IMR-90 (cell line): ENCODE measurements at regions not wholly inside any gene's neighbourhood (a gene's known extent, or its start where the extent isn't known, plus 50 kb on each side); places are given as distances from the start of the nearest gene placed in this dataset.

Source experiments
- ATAC-seq: fragments of 200-7000 bp; cut with Tn5 transposase; 2 replicates; pipeline ENCODE4 v1.9.1; 2020; ENCODE audit warnings: low read depth, mild to moderate bottlenecking, moderate library complexity
- BruUV-seq: library from RNA; stranded (reverse); fragments of 400-500 nt; replicated peaks from 2 replicates; lab custom pipeline; 2021; lab: Mats Ljungman, UMichigan
- CTCF ChIA-PET: fragments of 300-600 bp; formaldehyde crosslinking; extraction: SDS; loops from one replicate; lab custom pipeline; 2021; ENCODE audit warnings: antibody characterized with exemption; lab: Yijun Ruan, JAX
- POLR2A ChIA-PET: fragments of 300-600 bp; sonication (Branson Sonifier 250); formaldehyde crosslinking; loops from one replicate; lab custom pipeline; 2022; ENCODE audit warnings: antibody characterized with exemption; ENCODE audit not compliant: unreplicated experiment; lab: Charles Lee
- DNase-seq: peaks from one replicate; pipeline ENCODE4 v3.0.0; 2013
- H2AFZ ChIP-seq: replicated peaks from 2 replicates; pipeline ENCODE3; 2013; ENCODE audit warnings: low read length, mild to moderate bottlenecking; ENCODE audit not compliant: poor library complexity
- H2AK5ac ChIP-seq: 2 replicates; pipeline ENCODE4 v1.6.1; 2013; ENCODE audit warnings: low read depth, low read length, inconsistent platforms
- H2AK9ac ChIP-seq: replicated peaks from 2 replicates; pipeline ENCODE3; 2013; ENCODE audit warnings: mild to moderate bottlenecking, low read depth, low read length, moderate library complexity; ENCODE audit not compliant: poor library complexity
- H2BK120ac ChIP-seq: 2 replicates; pipeline ENCODE4 v1.6.1; 2013; ENCODE audit warnings: low read depth, low read length, inconsistent platforms
- H2BK15ac ChIP-seq: 3 replicates; pipeline ENCODE4 v1.6.1; 2013; ENCODE audit warnings: low read depth, low read length, inconsistent platforms
- H2BK20ac ChIP-seq: 2 replicates; pipeline ENCODE4 v1.6.1; 2013; ENCODE audit warnings: low read depth, mild to moderate bottlenecking, inconsistent platforms, low read length, moderate library complexity
- H2BK5ac ChIP-seq: 2 replicates; pipeline ENCODE4 v1.6.1; 2013; ENCODE audit warnings: mild to moderate bottlenecking, low read depth, low read length, inconsistent platforms; ENCODE audit not compliant: poor library complexity, severe bottlenecking
- H3K14ac ChIP-seq: replicated peaks from 2 replicates; pipeline ENCODE4 v1.6.1; 2013; ENCODE audit warnings: low read depth, low read length, inconsistent platforms
- H3K18ac ChIP-seq: 2 replicates; pipeline ENCODE4 v1.6.1; 2013; ENCODE audit warnings: low read depth, low read length, control low read depth
- H3K23ac ChIP-seq: 2 replicates; pipeline ENCODE4 v1.6.1; 2013; ENCODE audit warnings: low read depth, low read length, inconsistent platforms
- H3K27ac ChIP-seq: 2 replicates; pipeline ENCODE4 v1.5.1; 2013; ENCODE audit warnings: mild to moderate bottlenecking, control low read depth, low read length; ENCODE audit not compliant: insufficient read depth
- H3K27me3 ChIP-seq: 2 replicates; pipeline ENCODE4 v1.6.1; 2013; ENCODE audit warnings: low read length; ENCODE audit not compliant: control insufficient read depth, insufficient read depth
- H3K36me3 ChIP-seq: 2 replicates; pipeline ENCODE4 v1.6.1; 2013; ENCODE audit warnings: low read length, mixed read lengths; ENCODE audit not compliant: control insufficient read depth, insufficient read depth
- H3K4ac ChIP-seq: 2 replicates; pipeline ENCODE4 v1.6.1; 2013; ENCODE audit warnings: low read depth, low read length, inconsistent platforms
- H3K4me1 ChIP-seq: 2 replicates; pipeline ENCODE4 v1.6.1; 2013; ENCODE audit warnings: low read length, mixed read lengths; ENCODE audit not compliant: control insufficient read depth, insufficient read depth
- H3K4me2 ChIP-seq: 2 replicates; pipeline ENCODE4 v1.6.1; 2013; ENCODE audit warnings: low read depth, mild to moderate bottlenecking, control low read depth, low read length, moderate library complexity
- H3K4me3 ChIP-seq: 2 replicates; pipeline ENCODE4 v1.5.1; 2013; ENCODE audit warnings: low read depth, mild to moderate bottlenecking, control low read depth, low read length, moderate library complexity; ENCODE audit not compliant: insufficient read depth
- H3K56ac ChIP-seq: 2 replicates; pipeline ENCODE4 v1.6.1; 2013; ENCODE audit warnings: low read length, inconsistent platforms; ENCODE audit not compliant: insufficient read depth; ENCODE audit errors: extremely low read depth
- H3K79me1 ChIP-seq, 2 experiments: 2 replicates each; pipeline ENCODE4 v1.6.1; 2013; ENCODE audit warnings: low read length in 2 of 2, inconsistent platforms in 1 of 2, low read depth in 1 of 2
- H3K9ac ChIP-seq: 2 replicates; pipeline ENCODE4 v1.6.1; 2013; ENCODE audit warnings: low read depth, low read length, control low read depth
- H3K9me1 ChIP-seq: 2 replicates; pipeline ENCODE4 v1.6.1; 2013; ENCODE audit warnings: low read length, inconsistent platforms; ENCODE audit not compliant: insufficient read depth
- H3K9me3 ChIP-seq: 2 replicates; pipeline ENCODE4 v1.6.1; 2013; ENCODE audit warnings: low read length; ENCODE audit not compliant: control insufficient read depth, insufficient read depth
- H4K20me1 ChIP-seq: 2 replicates; pipeline ENCODE4 v1.6.1; 2013; ENCODE audit warnings: low read length, inconsistent platforms; ENCODE audit not compliant: insufficient read depth
- H4K5ac ChIP-seq: 2 replicates; pipeline ENCODE4 v1.6.1; 2013; ENCODE audit warnings: mild to moderate bottlenecking, low read depth, low read length, control low read depth
- H4K8ac ChIP-seq, 2 experiments: 2 replicates each; pipeline ENCODE4 v1.6.1; 2013; ENCODE audit warnings: low read depth in 2 of 2, low read length in 2 of 2, control low read depth in 1 of 2, inconsistent platforms in 1 of 2
- H4K91ac ChIP-seq: 2 replicates; pipeline ENCODE4 v1.6.1; 2013; ENCODE audit warnings: low read depth, low read length, inconsistent platforms; ENCODE audit not compliant: insufficient read depth
- CHD1 ChIP-seq: IDR thresholded peaks from 2 replicates; pipeline ENCODE4 v1.6.1; 2012; ENCODE audit warnings: low read depth, low read length, improper control_type of control experiment
- WGBS, 2 experiments: methylation state at CpG; one replicate each; pipeline versions ENCODE4 v1.1.5 to v1.1.7; 2013; ENCODE audit warnings: missing lambda C conversion rate in 2 of 2; ENCODE audit not compliant: insufficient read length in 1 of 2; ENCODE audit errors: extremely low coverage in 2 of 2; 5-methylcytosine and 5-hydroxymethylcytosine counted together
- dilution Hi-C: fragments of 300-500 bp; cut with HindIII; formaldehyde crosslinking; loops from one replicate; pipeline ENCODE4 v1.14.3; 2018; ENCODE audit warnings: low sequenced_read_pairs; ENCODE audit not compliant: unreplicated experiment
- in situ Hi-C: fragments of 300-500 bp; cut with MboI; formaldehyde crosslinking; loops from 3 replicates; pipeline ENCODE4 v1.14.3; 2019; ENCODE audit warnings: low sequenced_read_pairs, inconsistent platforms, mixed read lengths
- intact Hi-C: fragments of 100-400 bp; cut with micrococcal nuclease; formaldehyde crosslinking; loops from 2 replicates; pipeline ENCODE4 v1.10.0; 2022

GRCh38 chr6:90819483-90819882, 232.6 kb upstream of the MAP3K7 start:
- Histone ChIP-seq H2AK9ac (no peak overlapping the region), H3K4me3 (no peak overlapping the region), H3K4ac (no peak overlapping the region), H3K9me1 (no peaks in the 10 kb centered on the region), H3K9me3 (no peaks in the 10 kb centered on the region), H3K18ac (no peak overlapping the region), H3K27ac (no peak overlapping the region), H2BK15ac (no peak overlapping the region), H3K27me3 (no peaks in the 10 kb centered on the region), H2AK5ac (no peak overlapping the region), H3K4me2 (no peak overlapping the region), H3K14ac (no peak overlapping the region), H3K9ac (no peak overlapping the region), H4K8ac (no peak overlapping the region), H4K5ac (no peak overlapping the region), H2BK20ac (no peak overlapping the region), H2BK5ac (no peak overlapping the region), H3K79me1 (no peaks in the 10 kb centered on the region), H3K36me3 (no peaks in the 10 kb centered on the region), H4K20me1 (no peaks in the 10 kb centered on the region), H4K91ac (no peak overlapping the region), H3K56ac (no peak overlapping the region), H2AFZ (no peak overlapping the region), H3K23ac (no peak overlapping the region), H3K4me1 (no peaks in the 10 kb centered on the region), H2BK120ac (no peak overlapping the region)
- ChIA-PET CTCF (interaction anchor here (0.7 kb wide), 1 partner anchor 9 kb away, joined by 3 read pairs; no protein-coding TSS in a partner anchor), POLR2A (no interaction called here)
- no peak for ATAC-seq
- WGBS, 2 experiments = 0% methylated on average over 1 of the region's 4 CpGs; no CpG with 5 or more reads in 1 of the 2 experiments
- intact Hi-C loops (no loop called here), in situ Hi-C loops (no loop called here), dilution Hi-C loops (no loop called here)
- TF ChIP-seq CHD1 = no peak
- DNase-seq = no peak
- no TSS peak for BruUV-seq
